K562 (cell line): ENCODE measurements at regions not wholly inside any gene's neighbourhood (a gene's known extent, or its start where the extent isn't known, plus 50 kb on each side); places are given as distances from the start of the nearest gene placed in this dataset.

Source experiments
- ATAC-seq: fragments of 200-7000 bp; cut with Tn5 transposase; 3 replicates; pipeline ENCODE4 v1.9.1; 2020; ENCODE audit warnings: moderate library complexity
- BruUV-seq: library from RNA; stranded (reverse); fragments of 400-500 nt; replicated peaks from 2 replicates; lab custom pipeline; 2021; lab: Mats Ljungman, UMichigan
- CTCF ChIA-PET: fragments of 300-600 bp; formaldehyde crosslinking; extraction: SDS; loops from one replicate; lab custom pipeline; 2021; ENCODE audit warnings: low intra/inter-chr PET ratio; lab: Yijun Ruan, JAX
- POLR2A ChIA-PET: fragments of 300-600, 350-650 bp; sonication (Branson Sonifier 250); formaldehyde crosslinking; extraction: SDS; loops from one replicate; lab custom pipeline; 2021; ENCODE audit warnings: antibody characterized with exemption, inconsistent platforms; lab: Yijun Ruan, JAX
- DNase-seq, 4 experiments: peaks; one replicate each; pipeline versions ENCODE4 v3.0.0 to v3.0.0-alpha.2; 2011 to 2018; ENCODE audit warnings: low spot score in 3 of 4, mixed read lengths in 3 of 4; ENCODE audit errors: extremely low read depth in 1 of 4
- FAIRE-seq: peaks from 2 replicates; lab custom pipeline; 2011; peaks lifted over from hg19 to GRCh38; lab: Jason Lieb, UNC
- H2AFZ ChIP-seq: 2 replicates; pipeline ENCODE4 v1.6.0; 2011; ENCODE audit warnings: low read depth, low read length, control low read depth, inconsistent platforms
- H3K27ac ChIP-seq: fragments of 200-600 bp; 3 replicates; pipeline ENCODE4 v1.8.0; 2011; ENCODE audit warnings: low read depth, mild to moderate bottlenecking, control low read depth, inconsistent platforms, low read length, moderate library complexity, mixed read lengths; ENCODE audit errors: extremely low read depth
- H3K27me3 ChIP-seq, 2 experiments: fragments of 300-600 bp in 1 of 2; 2 replicates in 1 of 2; 3 replicates in 1 of 2; pipeline versions ENCODE4 v1.6.0 to v1.8.0; 2011; ENCODE audit warnings: inconsistent platforms in 2 of 2, low read length in 2 of 2, mild to moderate bottlenecking in 1 of 2, mixed read lengths in 1 of 2, moderate library complexity in 1 of 2; ENCODE audit not compliant: control insufficient read depth in 2 of 2, insufficient read depth in 2 of 2
- H3K36me3 ChIP-seq: fragments of 300-600 bp; 3 replicates; pipeline ENCODE4 v1.8.0; 2011; ENCODE audit warnings: mild to moderate bottlenecking, low read length, inconsistent platforms; ENCODE audit not compliant: control insufficient read depth, insufficient read depth
- H3K4me1 ChIP-seq, 2 experiments: fragments of 200-600 bp in 1 of 2; replicated peaks in 1 of 2; 2 replicates in 1 of 2; 3 replicates in 1 of 2; pipeline versions ENCODE4 v1.5.1 to v1.8.0; 2011; ENCODE audit warnings: inconsistent platforms in 2 of 2, low read length in 2 of 2, mild to moderate bottlenecking in 1 of 2, mixed read lengths in 1 of 2, moderate library complexity in 1 of 2; ENCODE audit not compliant: control insufficient read depth in 2 of 2, insufficient read depth in 2 of 2
- H3K4me2 ChIP-seq: 2 replicates; pipeline ENCODE4 v1.6.1; 2011; ENCODE audit warnings: low read length, control low read depth, inconsistent platforms, mixed read lengths; ENCODE audit not compliant: insufficient read depth
- H3K4me3 ChIP-seq: fragments of 200-600 bp; sonication (generic), shearing (Covaris generic); 2 replicates; pipeline ENCODE4 v1.5.1; 2016; ENCODE audit warnings: control low read depth, inconsistent platforms
- H3K79me2 ChIP-seq: fragments of 200-600 bp; 3 replicates; pipeline ENCODE4 v1.8.0; 2011; ENCODE audit warnings: low read length, inconsistent platforms; ENCODE audit not compliant: control insufficient read depth, insufficient read depth
- H3K9ac ChIP-seq, 2 experiments: 2 replicates each; pipeline versions ENCODE4 v1.6.0 to v1.6.1; 2011; ENCODE audit warnings: low read depth in 2 of 2, low read length in 2 of 2, control low read depth in 1 of 2, inconsistent platforms in 1 of 2, mild to moderate bottlenecking in 1 of 2, mixed read lengths in 1 of 2; ENCODE audit not compliant: insufficient read depth in 1 of 2
- H3K9me1 ChIP-seq: one replicate; pipeline ENCODE4 v1.6.0; 2011; ENCODE audit warnings: inconsistent platforms, mild to moderate bottlenecking, low read length, moderate library complexity; ENCODE audit not compliant: control insufficient read depth, insufficient read depth
- H3K9me3 ChIP-seq: replicated peaks from 2 replicates; pipeline ENCODE4 v1.5.1; 2011; ENCODE audit warnings: low read depth, low read length, inconsistent platforms; ENCODE audit not compliant: control insufficient read depth, insufficient read depth
- H4K20me1 ChIP-seq: replicated peaks from 2 replicates; pipeline ENCODE4 v1.6.1; 2011; ENCODE audit warnings: low read length, inconsistent platforms, mixed read lengths; ENCODE audit not compliant: control insufficient read depth, insufficient read depth
- CBFA2T2 ChIP-seq: fragments of 450-650 bp; conservative IDR thresholded peaks from 2 replicates; pipeline ENCODE4 v1.6.1; 2017; ENCODE audit warnings: mild to moderate bottlenecking
- FOXA3 ChIP-seq, 2 experiments: fragments of 450-650 bp in 1 of 2; sonication (generic) in 1 of 2; formaldehyde crosslinking; IDR thresholded peaks in 1 of 2; conservative IDR thresholded peaks in 1 of 2; 2 replicates each; pipeline versions ENCODE4 v1.4.0 to v1.8.0; 2020 to 2022; ENCODE audit warnings: mild to moderate bottlenecking in 2 of 2, missing genetic modification reagents in 1 of 2
- FOXK2 ChIP-seq, 2 experiments: fragments of 450-650 bp; IDR thresholded peaks in 1 of 2; conservative IDR thresholded peaks in 1 of 2; 2 replicates each; pipeline ENCODE4 v1.6.1; 2016; ENCODE audit warnings: low read depth in 2 of 2, mild to moderate bottlenecking in 1 of 2
- JUND ChIP-seq, 2 experiments: IDR thresholded peaks; 2 replicates in 1 of 2; 3 replicates in 1 of 2; pipeline ENCODE4 v1.6.1; 2011; ENCODE audit warnings: borderline replicate concordance in 2 of 2, low read depth in 2 of 2, low read length in 2 of 2, improper control_type of control experiment in 1 of 2, missing biosample characterization in 1 of 2, missing genetic modification characterization in 1 of 2, missing genetic modification reagents in 1 of 2
- MTF1 ChIP-seq: fragments of 250-450 bp; sonication (Bioruptor Pico); IDR thresholded peaks from 2 replicates; pipeline ENCODE4 v1.9.0; 2021; ENCODE audit warnings: moderate library complexity, mild to moderate bottlenecking, inconsistent platforms, borderline replicate concordance
- PHF21A ChIP-seq: fragments of 450-650 bp; IDR thresholded peaks from 2 replicates; pipeline ENCODE4 v1.6.1; 2017; ENCODE audit warnings: low read depth, borderline replicate concordance
- RBM14 ChIP-seq: fragments of 200-400 bp; formaldehyde crosslinking; IDR thresholded peaks from 2 replicates; pipeline ENCODE4 v1.6.1; 2018; ENCODE audit warnings: low read depth, mild to moderate bottlenecking, low read length, moderate library complexity, borderline replicate concordance; ENCODE audit not compliant: insufficient read depth
- SMARCA5 ChIP-seq: fragments of 450-650 bp; IDR thresholded peaks from 2 replicates; pipeline ENCODE4 v1.6.1; 2016
- TAL1 ChIP-seq: fragments of 450-650 bp; IDR thresholded peaks from 2 replicates; pipeline ENCODE4 v1.6.1; 2016; ENCODE audit warnings: mild to moderate bottlenecking
- U2AF1 ChIP-seq: fragments of 200-400 bp; formaldehyde crosslinking; optimal IDR thresholded peaks from 2 replicates; pipeline ENCODE3; 2017; ENCODE audit warnings: mild to moderate bottlenecking, low read depth, low read length, moderate library complexity
- ZBTB7A ChIP-seq: IDR thresholded peaks from 2 replicates; pipeline ENCODE4 v1.6.1; 2011; ENCODE audit warnings: low read depth, mild to moderate bottlenecking, low read length, moderate library complexity, borderline replicate concordance; ENCODE audit not compliant: control insufficient read depth
- ZKSCAN1 ChIP-seq: fragments of 150-350 bp; IDR thresholded peaks from 2 replicates; pipeline ENCODE4 v1.6.1; 2016; ENCODE audit warnings: low read depth, low read length
- ZNF121 ChIP-seq: sonication (generic); formaldehyde crosslinking; conservative IDR thresholded peaks from 2 replicates; pipeline ENCODE4 v1.8.0; 2022; ENCODE audit warnings: missing genetic modification reagents
- ZNF184 ChIP-seq: sonication (generic); formaldehyde crosslinking; IDR thresholded peaks from 2 replicates; pipeline ENCODE4 v1.5.0; 2020; ENCODE audit warnings: missing genetic modification reagents
- ZNF384 ChIP-seq: IDR thresholded peaks from 2 replicates; pipeline ENCODE4 v1.6.1; 2012; ENCODE audit warnings: low read depth, low read length, improper control_type of control experiment
- WGBS: fragments of 100-300 bp; shearing (Covaris generic); methylation state at CpG from one replicate; pipeline ENCODE4 v1.1.6; 2016; ENCODE audit warnings: low coverage, mixed read lengths; ENCODE audit not compliant: insufficient coverage; ENCODE audit errors: missing lambda C conversion rate; 5-methylcytosine and 5-hydroxymethylcytosine counted together
- in situ Hi-C: fragments of 300-500 bp; cut with MboI; formaldehyde crosslinking; loops from 4 replicates; pipeline ENCODE4 v1.15.0; 2018; ENCODE audit warnings: inconsistent platforms, mixed read lengths
- intact Hi-C: fragments of 100-400 bp; cut with micrococcal nuclease; formaldehyde crosslinking; loops from 2 replicates; pipeline ENCODE4 v1.14.2; 2022
- TF ChIP-seq, protein P1 (sequence below): sonication (generic); formaldehyde crosslinking; IDR thresholded peaks from 2 replicates; pipeline ENCODE4 v1.8.1; 2023; ENCODE audit warnings: mild to moderate bottlenecking, missing genetic modification reagents
- TF ChIP-seq, protein P2 (sequence below): fragments of 200-400 bp; formaldehyde crosslinking; IDR thresholded peaks from 2 replicates; pipeline ENCODE4 v1.6.1; 2017; ENCODE audit warnings: mild to moderate bottlenecking, low read depth, low read length, moderate library complexity

DNA sequence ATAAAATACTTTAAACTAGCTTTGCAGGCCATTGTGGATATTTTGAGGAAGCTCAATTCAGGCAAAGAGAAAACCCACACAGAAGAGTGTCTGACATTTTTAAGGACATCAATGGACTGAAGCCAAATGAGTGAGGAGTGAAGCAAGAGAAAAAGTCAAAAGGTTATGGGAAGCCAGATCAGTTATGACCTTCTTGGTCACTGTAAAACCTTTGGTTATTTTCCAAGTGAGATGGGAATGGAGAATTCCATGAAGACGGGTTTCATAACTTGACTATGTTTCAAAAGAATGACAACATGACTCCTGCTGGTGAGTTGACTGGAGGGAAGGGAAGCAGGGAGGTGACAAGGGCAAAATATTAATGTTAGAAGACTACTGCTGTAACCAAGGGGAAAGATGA, 585.2 kb downstream of the EFNA5 start (continued):
- TF ChIP-seq, protein P1, sequence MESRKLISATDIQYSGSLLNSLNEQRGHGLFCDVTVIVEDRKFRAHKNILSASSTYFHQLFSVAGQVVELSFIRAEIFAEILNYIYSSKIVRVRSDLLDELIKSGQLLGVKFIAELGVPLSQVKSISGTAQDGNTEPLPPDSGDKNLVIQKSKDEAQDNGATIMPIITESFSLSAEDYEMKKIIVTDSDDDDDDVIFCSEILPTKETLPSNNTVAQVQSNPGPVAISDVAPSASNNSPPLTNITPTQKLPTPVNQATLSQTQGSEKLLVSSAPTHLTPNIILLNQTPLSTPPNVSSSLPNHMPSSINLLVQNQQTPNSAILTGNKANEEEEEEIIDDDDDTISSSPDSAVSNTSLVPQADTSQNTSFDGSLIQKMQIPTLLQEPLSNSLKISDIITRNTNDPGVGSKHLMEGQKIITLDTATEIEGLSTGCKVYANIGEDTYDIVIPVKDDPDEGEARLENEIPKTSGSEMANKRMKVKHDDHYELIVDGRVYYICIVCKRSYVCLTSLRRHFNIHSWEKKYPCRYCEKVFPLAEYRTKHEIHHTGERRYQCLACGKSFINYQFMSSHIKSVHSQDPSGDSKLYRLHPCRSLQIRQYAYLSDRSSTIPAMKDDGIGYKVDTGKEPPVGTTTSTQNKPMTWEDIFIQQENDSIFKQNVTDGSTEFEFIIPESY (CRISPR knock-in tag) = no peak
- no peak for TF ChIP-seq MTF1
- no peak for TF ChIP-seq U2AF1
- TF ChIP-seq, all 486 proteins: peak for 0

DNA sequence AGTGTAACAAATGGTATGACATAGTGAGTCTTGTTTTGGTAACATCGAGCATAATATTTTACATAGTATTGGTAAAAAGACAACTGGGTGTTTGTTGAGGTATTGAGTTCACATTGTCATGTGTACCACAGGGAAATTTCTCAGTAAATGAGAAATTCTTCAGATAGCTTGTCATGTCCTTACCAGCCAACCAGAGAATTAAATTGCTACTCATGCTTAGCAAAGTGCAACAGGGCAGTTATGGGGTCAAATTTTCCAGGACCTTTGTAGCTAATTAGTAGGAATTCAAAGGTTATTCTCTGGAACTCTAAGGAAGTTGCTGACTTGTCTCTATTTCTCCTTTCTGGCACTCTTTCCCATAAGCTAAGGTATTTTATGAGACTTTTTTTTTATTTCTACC, 595.7 kb downstream of the EFNA5 start:
- BruUV-seq = no TSS peak
- ChIA-PET CTCF (no interaction called here), POLR2A (no interaction called here)
- Histone ChIP-seq H3K4me3 (no peak overlapping the region), H4K20me1 (no peaks in the 10 kb centered on the region), H3K79me2 (no peaks in the 10 kb centered on the region), H3K9ac (no peak overlapping the region), H3K27me3 (no peaks in the 10 kb centered on the region), H3K4me2 (no peak overlapping the region), H3K9me1 (no peaks in the 10 kb centered on the region), H3K4me1 (no peaks in the 10 kb centered on the region), H2AFZ (no peak overlapping the region), H3K9me3 (no peaks in the 10 kb centered on the region), H3K36me3 (no peaks in the 10 kb centered on the region), H3K27ac (no peak overlapping the region)
- 0% methylated on average over 1 of the region's 1 CpG for WGBS
- FAIRE-seq (no peak), ATAC-seq (no peak), DNase-seq (no peak)
- in situ Hi-C loops (no loop called here), intact Hi-C loops (no loop called here)
- TF ChIP-seq RBM14 (no peak), CBFA2T2 (no peak), ZNF384 (no peak), FOXA3 (CRISPR knock-in tag; conservative IDR thresholded peaks at IDR 0.05 in 1 of 2, IDR thresholded peaks at IDR 0.05 in 1 of 2) (no peak), JUND (IDR thresholded peaks at IDR 0.05; ENCODE audit: borderline replicate concordance, low read depth, low read length) (no peak), JUND (tag; IDR thresholded peaks at IDR 0.05; ENCODE audit: borderline replicate concordance, low read depth, low read length) (no peak), TAL1 (no peak), PHF21A (no peak), ZNF121 (no peak), SMARCA5 (no peak), ZNF184 (CRISPR knock-in tag) (no peak), ZKSCAN1 (no peak), FOXK2 (conservative IDR thresholded peaks at IDR 0.05 in 1 of 2, IDR thresholded peaks at IDR 0.05 in 1 of 2; ENCODE audit: low read depth in 2 of 2) (no peak), ZBTB7A (no peak)
- TF ChIP-seq, protein P2, sequence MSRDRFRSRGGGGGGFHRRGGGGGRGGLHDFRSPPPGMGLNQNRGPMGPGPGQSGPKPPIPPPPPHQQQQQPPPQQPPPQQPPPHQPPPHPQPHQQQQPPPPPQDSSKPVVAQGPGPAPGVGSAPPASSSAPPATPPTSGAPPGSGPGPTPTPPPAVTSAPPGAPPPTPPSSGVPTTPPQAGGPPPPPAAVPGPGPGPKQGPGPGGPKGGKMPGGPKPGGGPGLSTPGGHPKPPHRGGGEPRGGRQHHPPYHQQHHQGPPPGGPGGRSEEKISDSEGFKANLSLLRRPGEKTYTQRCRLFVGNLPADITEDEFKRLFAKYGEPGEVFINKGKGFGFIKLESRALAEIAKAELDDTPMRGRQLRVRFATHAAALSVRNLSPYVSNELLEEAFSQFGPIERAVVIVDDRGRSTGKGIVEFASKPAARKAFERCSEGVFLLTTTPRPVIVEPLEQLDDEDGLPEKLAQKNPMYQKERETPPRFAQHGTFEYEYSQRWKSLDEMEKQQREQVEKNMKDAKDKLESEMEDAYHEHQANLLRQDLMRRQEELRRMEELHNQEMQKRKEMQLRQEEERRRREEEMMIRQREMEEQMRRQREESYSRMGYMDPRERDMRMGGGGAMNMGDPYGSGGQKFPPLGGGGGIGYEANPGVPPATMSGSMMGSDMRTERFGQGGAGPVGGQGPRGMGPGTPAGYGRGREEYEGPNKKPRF = no peak
